ENCODE measurements at regions not wholly inside any gene's neighbourhood (a gene's known extent, or its start where the extent isn't known, plus 50 kb on each side); places are given as distances from the start of the nearest gene placed in this dataset.

GRCh38 chr1:38611664-38612211 lies 247.8 kb downstream of the RRAGC start:
- H3K36me3 ChIP-seq (ENCODE audit: control insufficient read depth in 1 of 2, insufficient read depth in 2 of 2, low read length in 2 of 2) = no peaks in the 10 kb centered on the region
- no peak overlapping the region for H3K9ac ChIP-seq (ENCODE audit: low read length)
- no peak for TF ChIP-seq FOSL1 (IDR thresholded peaks at IDR 0.05; ENCODE audit: low read depth)
- no peak for TF ChIP-seq SIN3A (IDR thresholded peaks at IDR 0.05; ENCODE audit: low read depth)
- TF ChIP-seq EGR1 (IDR thresholded peaks at IDR 0.05; ENCODE audit: low read depth) = no peak
- no peak for TF ChIP-seq POLR2AphosphoS5 (IDR thresholded peaks at IDR 0.05; ENCODE audit: low read depth, low read length)
- TF ChIP-seq CEBPB (IDR thresholded peaks at IDR 0.05; ENCODE audit: low read depth) = no peak
- TF ChIP-seq EZH2 (IDR thresholded peaks at IDR 0.05) = no peak
- no peaks in the 10 kb centered on the region for H4K20me1 ChIP-seq (ENCODE audit: insufficient read depth)
- no peak for ATAC-seq
- H3K27me3 ChIP-seq (ENCODE audit: insufficient read depth, low read length) = no peaks in the 10 kb centered on the region
- H2AFZ ChIP-seq (ENCODE audit: low read depth, low read length, poor library complexity, severe bottlenecking) = no peak overlapping the region
- no peaks in the 10 kb centered on the region for H3K9me2 ChIP-seq (ENCODE audit: insufficient read depth)
- H3K4me2 ChIP-seq (ENCODE audit: low read length) = no peak overlapping the region
- ChIA-PET POLR2A (no interaction called here), RAD21 (ENCODE audit: low non-redundant PET in 1 of 2, low total read pairs in 2 of 2, uncharacterized antibody in 2 of 2, unreplicated experiment in 2 of 2) (no interaction called here), CTCF (no interaction called here)
- H3K4me1 ChIP-seq (ENCODE audit: control insufficient read depth in 1 of 2, insufficient read depth in 2 of 2, low read length in 2 of 2) = no peaks in the 10 kb centered on the region
- peaks cover 0 to 11% of the 10 kb centered on the region in 2 experiments; a peak in 2 of 4 replicates for H3K9me3 ChIP-seq (ENCODE audit: control insufficient read depth in 1 of 2, insufficient read depth in 1 of 2, low read depth in 1 of 2, low read length in 2 of 2)
- DNase-seq (ENCODE audit: low read depth, low spot score) = no peak
- no peaks in the 10 kb centered on the region for H3K79me2 ChIP-seq (ENCODE audit: insufficient read depth, low read length)
- no peak overlapping the region for H3K4me3 ChIP-seq (replicated peaks in 1 of 2; ENCODE audit: low read depth in 1 of 2, low read length in 2 of 2)
- no peak overlapping the region for H3K27ac ChIP-seq (ENCODE audit: low read depth, low read length)
- no TSS peak for BruUV-seq (replicated peaks)
- intact Hi-C loops (cut with micrococcal nuclease) = no loop called here

DNA sequence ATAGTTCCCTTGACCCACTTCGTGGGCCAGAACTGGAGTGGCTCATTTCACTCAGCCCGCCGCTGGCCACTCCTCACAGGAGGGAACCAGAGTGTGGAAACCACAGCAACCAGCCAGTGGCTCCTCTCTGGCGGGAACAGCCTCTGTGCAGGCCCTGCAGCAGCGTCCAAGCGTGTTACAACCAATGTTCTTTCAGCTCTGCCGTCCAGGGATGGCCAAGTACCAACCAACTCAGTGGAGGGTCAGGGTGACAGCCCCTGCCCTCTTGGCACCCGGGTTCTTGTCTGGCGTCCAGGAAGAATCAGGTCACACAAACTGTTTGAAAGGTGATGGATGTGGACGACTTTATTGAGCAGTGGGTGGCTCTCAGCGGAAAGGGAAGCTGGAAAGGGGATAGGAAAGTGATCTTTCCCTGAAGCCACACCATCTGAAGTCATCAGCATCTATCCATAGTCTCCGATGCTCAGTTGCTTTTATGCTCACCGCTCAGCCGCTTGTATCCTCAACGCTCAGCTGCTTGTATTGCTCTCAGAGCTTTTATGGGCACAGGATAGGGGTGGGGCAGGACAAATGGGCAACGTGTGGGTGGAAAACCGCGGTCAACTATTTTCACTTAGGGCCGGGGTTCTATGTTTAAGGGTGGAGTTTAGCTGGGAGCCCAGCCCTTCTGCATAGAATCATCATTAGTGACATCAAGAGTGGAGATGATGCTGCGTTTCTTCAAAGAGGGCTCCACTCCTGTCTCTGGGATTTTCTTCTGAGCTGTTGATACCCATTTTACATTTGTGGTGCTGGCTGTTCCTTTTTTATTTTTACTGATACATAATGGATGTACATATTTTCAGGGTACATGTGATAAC lies 250.2 kb downstream of the RRAGC start:
- ChIA-PET POLR2A (no interaction called here), CTCF (no interaction called here), RAD21 (ENCODE audit: low non-redundant PET in 1 of 2, low total read pairs in 2 of 2, uncharacterized antibody in 2 of 2, unreplicated experiment in 2 of 2) (no interaction called here)
- Histone ChIP-seq H3K4me3 (replicated peaks in 1 of 2; ENCODE audit: low read depth in 1 of 2, low read length in 2 of 2) (no peak overlapping the region), H3K4me2 (ENCODE audit: low read length) (no peak overlapping the region), H3K27ac (ENCODE audit: low read depth, low read length) (no peak overlapping the region), H3K9me2 (ENCODE audit: insufficient read depth) (no peaks in the 10 kb centered on the region), H3K9me3 (ENCODE audit: control insufficient read depth in 1 of 2, insufficient read depth in 1 of 2, low read depth in 1 of 2, low read length in 2 of 2) (no peaks in the 10 kb centered on the region), H2AFZ (ENCODE audit: low read depth, low read length, poor library complexity, severe bottlenecking) (no peak overlapping the region), H3K4me1 (ENCODE audit: control insufficient read depth in 1 of 2, insufficient read depth in 2 of 2, low read length in 2 of 2) (peaks cover 0 to 4% of the 10 kb centered on the region in 2 experiments; a peak in 2 of 4 replicates), H3K27me3 (ENCODE audit: insufficient read depth, low read length) (no peaks in the 10 kb centered on the region), H3K36me3 (ENCODE audit: control insufficient read depth in 1 of 2, insufficient read depth in 2 of 2, low read length in 2 of 2) (no peaks in the 10 kb centered on the region), H3K9ac (ENCODE audit: low read length) (no peak overlapping the region), H3K79me2 (ENCODE audit: insufficient read depth, low read length) (no peaks in the 10 kb centered on the region), H4K20me1 (ENCODE audit: insufficient read depth) (no peaks in the 10 kb centered on the region)
- BruUV-seq (replicated peaks) = no TSS peak
- intact Hi-C loops (cut with micrococcal nuclease) = loop anchor here (5.0 kb wide), 1 partner anchor 208 kb away; no protein-coding TSS in a partner anchor
- no peak for ATAC-seq
- DNase-seq (ENCODE audit: low read depth, low spot score) = no peak
- TF ChIP-seq, protein P1, sequence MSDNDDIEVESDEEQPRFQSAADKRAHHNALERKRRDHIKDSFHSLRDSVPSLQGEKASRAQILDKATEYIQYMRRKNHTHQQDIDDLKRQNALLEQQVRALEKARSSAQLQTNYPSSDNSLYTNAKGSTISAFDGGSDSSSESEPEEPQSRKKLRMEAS (IDR thresholded peaks at IDR 0.05) = no peak
- no peak for TF ChIP-seq POLR2A (IDR thresholded peaks at IDR 0.05; ENCODE audit: borderline replicate concordance, extremely low read depth, insufficient read depth, insufficient read length)
- TF ChIP-seq EZH2 (IDR thresholded peaks at IDR 0.05) = no peak
- TF ChIP-seq EGR1 (IDR thresholded peaks at IDR 0.05; ENCODE audit: low read depth) = no peak
- TF ChIP-seq CBX3 (IDR thresholded peaks at IDR 0.05; ENCODE audit: low read depth) = no peak
- no peak for TF ChIP-seq FOSL1 (IDR thresholded peaks at IDR 0.05; ENCODE audit: low read depth)
- TF ChIP-seq, protein P2, sequence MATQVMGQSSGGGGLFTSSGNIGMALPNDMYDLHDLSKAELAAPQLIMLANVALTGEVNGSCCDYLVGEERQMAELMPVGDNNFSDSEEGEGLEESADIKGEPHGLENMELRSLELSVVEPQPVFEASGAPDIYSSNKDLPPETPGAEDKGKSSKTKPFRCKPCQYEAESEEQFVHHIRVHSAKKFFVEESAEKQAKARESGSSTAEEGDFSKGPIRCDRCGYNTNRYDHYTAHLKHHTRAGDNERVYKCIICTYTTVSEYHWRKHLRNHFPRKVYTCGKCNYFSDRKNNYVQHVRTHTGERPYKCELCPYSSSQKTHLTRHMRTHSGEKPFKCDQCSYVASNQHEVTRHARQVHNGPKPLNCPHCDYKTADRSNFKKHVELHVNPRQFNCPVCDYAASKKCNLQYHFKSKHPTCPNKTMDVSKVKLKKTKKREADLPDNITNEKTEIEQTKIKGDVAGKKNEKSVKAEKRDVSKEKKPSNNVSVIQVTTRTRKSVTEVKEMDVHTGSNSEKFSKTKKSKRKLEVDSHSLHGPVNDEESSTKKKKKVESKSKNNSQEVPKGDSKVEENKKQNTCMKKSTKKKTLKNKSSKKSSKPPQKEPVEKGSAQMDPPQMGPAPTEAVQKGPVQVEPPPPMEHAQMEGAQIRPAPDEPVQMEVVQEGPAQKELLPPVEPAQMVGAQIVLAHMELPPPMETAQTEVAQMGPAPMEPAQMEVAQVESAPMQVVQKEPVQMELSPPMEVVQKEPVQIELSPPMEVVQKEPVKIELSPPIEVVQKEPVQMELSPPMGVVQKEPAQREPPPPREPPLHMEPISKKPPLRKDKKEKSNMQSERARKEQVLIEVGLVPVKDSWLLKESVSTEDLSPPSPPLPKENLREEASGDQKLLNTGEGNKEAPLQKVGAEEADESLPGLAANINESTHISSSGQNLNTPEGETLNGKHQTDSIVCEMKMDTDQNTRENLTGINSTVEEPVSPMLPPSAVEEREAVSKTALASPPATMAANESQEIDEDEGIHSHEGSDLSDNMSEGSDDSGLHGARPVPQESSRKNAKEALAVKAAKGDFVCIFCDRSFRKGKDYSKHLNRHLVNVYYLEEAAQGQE (IDR thresholded peaks at IDR 0.05; ENCODE audit: low read depth) = no peak
- TF ChIP-seq ATF3 (IDR thresholded peaks at IDR 0.05) = no peak
- no peak for TF ChIP-seq CEBPB (IDR thresholded peaks at IDR 0.05; ENCODE audit: low read depth)
- no peak for TF ChIP-seq SIN3A (IDR thresholded peaks at IDR 0.05; ENCODE audit: low read depth)
- TF ChIP-seq YY1 (IDR thresholded peaks at IDR 0.05; ENCODE audit: extremely low read depth, insufficient replicate concordance, low read depth, low read length) = no peak
